ENCODE measurements at regions not wholly inside any gene's neighbourhood (a gene's known extent, or its start where the extent isn't known, plus 50 kb on each side); places are given as distances from the start of the nearest gene placed in this dataset.
"Not testable (repeated sequence)": the region's sequence is repeated elsewhere in the genome, so short reads cannot be mapped to it uniquely, and the experiment has no call there.

GRCh38 chr2:113376253-113376912 is 61.1 kb upstream of the ZNG1B start:
- Histone ChIP-seq H3K9ac (ENCODE audit: low read depth, low read length) (no peak overlapping the region), H3K56ac (ENCODE audit: extremely low read depth, insufficient read depth, low read length) (no peak overlapping the region), H3K4me3 (ENCODE audit: insufficient read depth, low read depth, low read length) (no peak overlapping the region), H3K23ac (ENCODE audit: low read depth, low read length) (no peak overlapping the region), H3K27me3 (ENCODE audit: control insufficient read depth, insufficient read depth, low read length) (peaks cover 22% of the 10 kb centered on the region), H3K4ac (ENCODE audit: low read depth, low read length) (no peak overlapping the region), H3K9me1 (ENCODE audit: insufficient read depth, low read length) (no peaks in the 10 kb centered on the region), H2AK5ac (ENCODE audit: low read depth, low read length) (no peak overlapping the region), H3K4me1 (ENCODE audit: control insufficient read depth, insufficient read depth, low read length) (no peaks in the 10 kb centered on the region), H3K79me1 (ENCODE audit: low read depth in 1 of 2, low read length in 2 of 2) (no peaks in the 10 kb centered on the region), H3K36me3 (ENCODE audit: control insufficient read depth, insufficient read depth, low read length) (no peaks in the 10 kb centered on the region), H2AK9ac (replicated peaks; ENCODE audit: low read depth, low read length, poor library complexity) (no peak overlapping the region), H4K91ac (ENCODE audit: insufficient read depth, low read depth, low read length) (no peak overlapping the region), H3K14ac (replicated peaks; ENCODE audit: low read depth, low read length) (no peak overlapping the region), H2BK20ac (ENCODE audit: low read depth, low read length) (no peak overlapping the region), H2AFZ (replicated peaks; ENCODE audit: low read length, poor library complexity) (no peak overlapping the region), H4K8ac (ENCODE audit: low read depth in 2 of 2, low read length in 2 of 2) (no peak overlapping the region), H4K20me1 (ENCODE audit: insufficient read depth, low read length) (no peaks in the 10 kb centered on the region), H3K18ac (ENCODE audit: low read depth, low read length) (no peak overlapping the region), H3K9me3 (ENCODE audit: control insufficient read depth, insufficient read depth, low read length) (no peaks in the 10 kb centered on the region), H2BK15ac (ENCODE audit: low read depth, low read length) (no peak overlapping the region), H2BK5ac (ENCODE audit: low read depth, low read length, poor library complexity, severe bottlenecking) (no peak overlapping the region), H3K27ac (ENCODE audit: insufficient read depth, low read length) (no peak overlapping the region), H4K5ac (ENCODE audit: low read depth, low read length) (no peak overlapping the region), H2BK120ac (ENCODE audit: low read depth, low read length) (no peak overlapping the region), H3K4me2 (ENCODE audit: low read depth, low read length) (no peak overlapping the region)
- 60% methylated on average over 1 of the region's 2 CpGs; no CpG with 5 or more reads in 1 of the 2 experiments for whole genome bisulfite sequencing, 2 experiments (ENCODE audit: extremely low coverage in 2 of 2, insufficient read length in 1 of 2)
- TF ChIP-seq RAD21 (IDR thresholded peaks at IDR 0.05; ENCODE audit: low read length) (no peak), POLR2A (IDR thresholded peaks at IDR 0.05; ENCODE audit: low read depth, low read length) (no peak), RCOR1 (IDR thresholded peaks at IDR 0.05; ENCODE audit: insufficient replicate concordance, low read length) (no peak), CEBPB (IDR thresholded peaks at IDR 0.05; ENCODE audit: low read depth, low read length) (no peak), FOS (IDR thresholded peaks at IDR 0.05; ENCODE audit: low read depth, low read length) (no peak), MAFK (IDR thresholded peaks at IDR 0.05; ENCODE audit: low read depth, low read length) (no peak), BHLHE40 (IDR thresholded peaks at IDR 0.05; ENCODE audit: low read depth, low read length) (no peak), SMC3 (IDR thresholded peaks at IDR 0.05; ENCODE audit: low read depth, low read length) (no peak), MXI1 (IDR thresholded peaks at IDR 0.05; ENCODE audit: borderline replicate concordance, low read depth, low read length) (no peak), MAZ (IDR thresholded peaks at IDR 0.05; ENCODE audit: borderline replicate concordance, low read depth, low read length) (no peak), NFE2L2 (IDR thresholded peaks at IDR 0.05; ENCODE audit: low read depth, low read length) (no peak)
- in situ Hi-C loops (cut with MboI; ENCODE audit: low sequenced_read_pairs): no loop called here
- DNase-seq: no peak
- dilution Hi-C loops (cut with HindIII; ENCODE audit: low sequenced_read_pairs, unreplicated experiment): no loop called here
- ChIA-PET POLR2A (ENCODE audit: unreplicated experiment) (no interaction called here), CTCF (interaction anchor here (0.7 to 1.5 kb wide), 2 partner anchors 172 to 1252 kb away, joined by 3 read pairs; no protein-coding TSS in a partner anchor)
- no peak for ATAC-seq (ENCODE audit: low read depth)
- intact Hi-C loops (cut with micrococcal nuclease): no loop called here
- no TSS peak for BruUV-seq (replicated peaks)

DNA sequence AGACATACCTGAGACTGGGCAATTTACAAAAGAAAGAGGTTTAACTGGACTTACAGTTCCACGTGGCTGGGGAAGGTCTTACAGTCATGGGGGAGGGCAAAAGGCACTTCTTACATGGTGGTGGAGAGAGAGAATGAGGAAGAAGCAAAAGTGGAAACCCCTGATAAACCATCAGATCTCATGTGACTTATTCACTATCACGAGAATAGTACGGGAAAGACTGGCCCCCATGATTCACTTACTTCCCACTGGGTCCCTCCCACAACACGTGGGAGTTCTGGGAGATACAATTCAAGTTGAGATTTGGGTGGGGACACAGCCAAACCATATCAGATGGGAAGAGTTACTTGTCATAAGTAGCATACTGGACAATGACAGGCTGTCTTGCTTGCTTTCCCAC is 62.6 kb upstream of the ZNG1B start:
- H2AK9ac ChIP-seq (replicated peaks; ENCODE audit: low read depth, low read length, poor library complexity); DNase-seq; H3K18ac ChIP-seq (ENCODE audit: low read depth, low read length); H3K79me1 ChIP-seq (ENCODE audit: low read depth in 1 of 2, low read length in 2 of 2); H3K36me3 ChIP-seq (ENCODE audit: control insufficient read depth, insufficient read depth, low read length); CTCF ChIA-PET; POLR2A ChIA-PET (ENCODE audit: unreplicated experiment); ATAC-seq (ENCODE audit: low read depth); H3K27ac ChIP-seq (ENCODE audit: insufficient read depth, low read length); dilution Hi-C loops (cut with HindIII; ENCODE audit: low sequenced_read_pairs, unreplicated experiment); H3K4me3 ChIP-seq (ENCODE audit: insufficient read depth, low read depth, low read length); H2BK120ac ChIP-seq (ENCODE audit: low read depth, low read length); H3K9ac ChIP-seq (ENCODE audit: low read depth, low read length); intact Hi-C loops (cut with micrococcal nuclease); H3K4ac ChIP-seq (ENCODE audit: low read depth, low read length); H3K56ac ChIP-seq (ENCODE audit: extremely low read depth, insufficient read depth, low read length); H2BK15ac ChIP-seq (ENCODE audit: low read depth, low read length); H4K91ac ChIP-seq (ENCODE audit: insufficient read depth, low read depth, low read length); H3K14ac ChIP-seq (replicated peaks; ENCODE audit: low read depth, low read length); H2BK20ac ChIP-seq (ENCODE audit: low read depth, low read length); H3K9me1 ChIP-seq (ENCODE audit: insufficient read depth, low read length); H3K9me3 ChIP-seq (ENCODE audit: control insufficient read depth, insufficient read depth, low read length); H4K5ac ChIP-seq (ENCODE audit: low read depth, low read length); H3K4me2 ChIP-seq (ENCODE audit: low read depth, low read length); H4K20me1 ChIP-seq (ENCODE audit: insufficient read depth, low read length); H2BK5ac ChIP-seq (ENCODE audit: low read depth, low read length, poor library complexity, severe bottlenecking); H2AFZ ChIP-seq (replicated peaks; ENCODE audit: low read length, poor library complexity); H4K8ac ChIP-seq (ENCODE audit: low read depth in 2 of 2, low read length in 2 of 2); H3K23ac ChIP-seq (ENCODE audit: low read depth, low read length); H2AK5ac ChIP-seq (ENCODE audit: low read depth, low read length); BruUV-seq (replicated peaks); H3K4me1 ChIP-seq (ENCODE audit: control insufficient read depth, insufficient read depth, low read length): not testable (repeated sequence)
- peaks cover 22% of the 10 kb centered on the region for H3K27me3 ChIP-seq (ENCODE audit: control insufficient read depth, insufficient read depth, low read length)
- no CpG with 5 or more reads among the region's 4 CpGs for WGBS, 2 experiments (ENCODE audit: extremely low coverage in 2 of 2, insufficient read length in 1 of 2)
- in situ Hi-C loops (cut with MboI; ENCODE audit: low sequenced_read_pairs): loop anchor here (5.0 kb wide), 2 partner anchors 128 to 238 kb away; no protein-coding TSS in a partner anchor
